ENCODE measurements at regions not wholly inside any gene's neighbourhood (a gene's known extent, or its start where the extent isn't known, plus 50 kb on each side); places are given as distances from the start of the nearest gene placed in this dataset.
"Not testable (repeated sequence)": the region's sequence is repeated elsewhere in the genome, so short reads cannot be mapped to it uniquely, and the experiment has no call there.

GRCh38 chr2:100745604-100746003, 74.3 kb upstream of the NPAS2 start:
- DNase-seq = no peak
- H3K9me3 ChIP-seq (ENCODE audit: control insufficient read depth, low read length) = no peaks in the 10 kb centered on the region

GRCh38 chr2:100747551-100747950, 72.4 kb upstream of the NPAS2 start:
- Histone ChIP-seq H3K36me3 (ENCODE audit: control insufficient read depth, insufficient read depth, low read length) (no peaks in the 10 kb centered on the region), H3K27me3 (replicated peaks; ENCODE audit: control insufficient read depth, insufficient read depth, low read length, poor library complexity, severe bottlenecking) (no peaks in the 10 kb centered on the region), H3K9me3 (ENCODE audit: control insufficient read depth, low read length) (no peaks in the 10 kb centered on the region), H3K4me3 (ENCODE audit: insufficient read depth, low read depth, low read length, poor library complexity, severe bottlenecking) (no peak overlapping the region), H3K27ac (ENCODE audit: insufficient read depth, low read length, poor library complexity, severe bottlenecking) (no peak overlapping the region), H3K4me1 (ENCODE audit: control insufficient read depth, insufficient read depth, low read length, poor library complexity, severe bottlenecking) (no peaks in the 10 kb centered on the region)
- no peak for DNase-seq

More at GRCh38 chr2:100745604-100746003, 74.3 kb upstream of the NPAS2 start:
- H3K27ac ChIP-seq (ENCODE audit: insufficient read depth, low read length, poor library complexity, severe bottlenecking) = no peak overlapping the region
- H3K27me3 ChIP-seq (replicated peaks; ENCODE audit: control insufficient read depth, insufficient read depth, low read length, poor library complexity, severe bottlenecking) = no peaks in the 10 kb centered on the region
- no peaks in the 10 kb centered on the region for H3K4me1 ChIP-seq (ENCODE audit: control insufficient read depth, insufficient read depth, low read length, poor library complexity, severe bottlenecking)
- H3K4me3 ChIP-seq (ENCODE audit: insufficient read depth, low read depth, low read length, poor library complexity, severe bottlenecking) = no peak overlapping the region
- no peaks in the 10 kb centered on the region for H3K36me3 ChIP-seq (ENCODE audit: control insufficient read depth, insufficient read depth, low read length)

GRCh38 chr2:100747996-100748615, 71.8 kb upstream of the NPAS2 start:
- no peak overlapping the region for H3K27ac ChIP-seq (ENCODE audit: insufficient read depth, low read length, poor library complexity, severe bottlenecking)
- H3K4me1 ChIP-seq (ENCODE audit: control insufficient read depth, insufficient read depth, low read length, poor library complexity, severe bottlenecking) = no peaks in the 10 kb centered on the region
- H3K36me3 ChIP-seq (ENCODE audit: control insufficient read depth, insufficient read depth, low read length) = no peaks in the 10 kb centered on the region
- DNase-seq = no peak
- H3K9me3 ChIP-seq (ENCODE audit: control insufficient read depth, low read length) = no peaks in the 10 kb centered on the region
- no peaks in the 10 kb centered on the region for H3K27me3 ChIP-seq (replicated peaks; ENCODE audit: control insufficient read depth, insufficient read depth, low read length, poor library complexity, severe bottlenecking)
- no peak overlapping the region for H3K4me3 ChIP-seq (ENCODE audit: insufficient read depth, low read depth, low read length, poor library complexity, severe bottlenecking)

GRCh38 chr2:100748673-100749072, 71.3 kb upstream of the NPAS2 start:
- Histone ChIP-seq H3K27ac (ENCODE audit: insufficient read depth, low read length, poor library complexity, severe bottlenecking) (no peak overlapping the region), H3K9me3 (ENCODE audit: control insufficient read depth, low read length) (no peaks in the 10 kb centered on the region), H3K4me3 (ENCODE audit: insufficient read depth, low read depth, low read length, poor library complexity, severe bottlenecking) (no peak overlapping the region), H3K36me3 (ENCODE audit: control insufficient read depth, insufficient read depth, low read length) (no peaks in the 10 kb centered on the region), H3K4me1 (ENCODE audit: control insufficient read depth, insufficient read depth, low read length, poor library complexity, severe bottlenecking) (no peaks in the 10 kb centered on the region), H3K27me3 (replicated peaks; ENCODE audit: control insufficient read depth, insufficient read depth, low read length, poor library complexity, severe bottlenecking) (no peaks in the 10 kb centered on the region)
- DNase-seq = no peak

- DNase-seq = no peak
- Histone ChIP-seq H3K36me3 (ENCODE audit: control insufficient read depth, insufficient read depth, low read length) (no peaks in the 10 kb centered on the region), H3K4me3 (ENCODE audit: insufficient read depth, low read depth, low read length, poor library complexity, severe bottlenecking) (no peak overlapping the region), H3K9me3 (ENCODE audit: control insufficient read depth, low read length) (no peaks in the 10 kb centered on the region), H3K27me3 (replicated peaks; ENCODE audit: control insufficient read depth, insufficient read depth, low read length, poor library complexity, severe bottlenecking) (no peaks in the 10 kb centered on the region), H3K4me1 (ENCODE audit: control insufficient read depth, insufficient read depth, low read length, poor library complexity, severe bottlenecking) (no peaks in the 10 kb centered on the region), H3K27ac (ENCODE audit: insufficient read depth, low read length, poor library complexity, severe bottlenecking) (no peak overlapping the region)
Observed at GRCh38 chr2:100749771-100750542, 70.0 kb upstream of the NPAS2 start.

- H3K4me3 ChIP-seq (ENCODE audit: insufficient read depth, low read depth, low read length, poor library complexity, severe bottlenecking); H3K9me3 ChIP-seq (ENCODE audit: control insufficient read depth, low read length); H3K36me3 ChIP-seq (ENCODE audit: control insufficient read depth, insufficient read depth, low read length); DNase-seq; H3K4me1 ChIP-seq (ENCODE audit: control insufficient read depth, insufficient read depth, low read length, poor library complexity, severe bottlenecking); H3K27ac ChIP-seq (ENCODE audit: insufficient read depth, low read length, poor library complexity, severe bottlenecking); H3K27me3 ChIP-seq (replicated peaks; ENCODE audit: control insufficient read depth, insufficient read depth, low read length, poor library complexity, severe bottlenecking): not testable (repeated sequence)
Observed at GRCh38 chr2:100751871-100752625, 67.9 kb upstream of the NPAS2 start.

- H3K27ac ChIP-seq (ENCODE audit: insufficient read depth, low read length, poor library complexity, severe bottlenecking) = no peak overlapping the region
- H3K27me3 ChIP-seq (replicated peaks; ENCODE audit: control insufficient read depth, insufficient read depth, low read length, poor library complexity, severe bottlenecking) = peaks cover 2% of the 10 kb centered on the region
- H3K4me3 ChIP-seq (ENCODE audit: insufficient read depth, low read depth, low read length, poor library complexity, severe bottlenecking) = no peak overlapping the region
- no peaks in the 10 kb centered on the region for H3K36me3 ChIP-seq (ENCODE audit: control insufficient read depth, insufficient read depth, low read length)
- H3K4me1 ChIP-seq (ENCODE audit: control insufficient read depth, insufficient read depth, low read length, poor library complexity, severe bottlenecking) = no peaks in the 10 kb centered on the region
- DNase-seq = no peak
- H3K9me3 ChIP-seq (ENCODE audit: control insufficient read depth, low read length) = no peaks in the 10 kb centered on the region
Observed at GRCh38 chr2:100752628-100753333, 67.2 kb upstream of the NPAS2 start.

GRCh38 chr2:100753444-100753843, 66.5 kb upstream of the NPAS2 start:
- H3K27ac ChIP-seq (ENCODE audit: insufficient read depth, low read length, poor library complexity, severe bottlenecking) = no peak overlapping the region
- no peaks in the 10 kb centered on the region for H3K36me3 ChIP-seq (ENCODE audit: control insufficient read depth, insufficient read depth, low read length)
- H3K27me3 ChIP-seq (replicated peaks; ENCODE audit: control insufficient read depth, insufficient read depth, low read length, poor library complexity, severe bottlenecking) = peaks cover 2% of the 10 kb centered on the region
- no peaks in the 10 kb centered on the region for H3K9me3 ChIP-seq (ENCODE audit: control insufficient read depth, low read length)
- no peaks in the 10 kb centered on the region for H3K4me1 ChIP-seq (ENCODE audit: control insufficient read depth, insufficient read depth, low read length, poor library complexity, severe bottlenecking)
- no peak overlapping the region for H3K4me3 ChIP-seq (ENCODE audit: insufficient read depth, low read depth, low read length, poor library complexity, severe bottlenecking)
- DNase-seq = no peak

- DNase-seq = no peak
- no peak overlapping the region for H3K4me3 ChIP-seq (ENCODE audit: insufficient read depth, low read depth, low read length, poor library complexity, severe bottlenecking)
- no peaks in the 10 kb centered on the region for H3K4me1 ChIP-seq (ENCODE audit: control insufficient read depth, insufficient read depth, low read length, poor library complexity, severe bottlenecking)
- H3K9me3 ChIP-seq (ENCODE audit: control insufficient read depth, low read length) = no peaks in the 10 kb centered on the region
- H3K27ac ChIP-seq (ENCODE audit: insufficient read depth, low read length, poor library complexity, severe bottlenecking) = no peak overlapping the region
- no peaks in the 10 kb centered on the region for H3K36me3 ChIP-seq (ENCODE audit: control insufficient read depth, insufficient read depth, low read length)
- H3K27me3 ChIP-seq (replicated peaks; ENCODE audit: control insufficient read depth, insufficient read depth, low read length, poor library complexity, severe bottlenecking) = peaks cover 2% of the 10 kb centered on the region
Observed at GRCh38 chr2:100753881-100754280, 66.1 kb upstream of the NPAS2 start.
